ENCODE measurements at regions not wholly inside any gene's neighbourhood (a gene's known extent, or its start where the extent isn't known, plus 50 kb on each side); places are given as distances from the start of the nearest gene placed in this dataset.

DNA sequence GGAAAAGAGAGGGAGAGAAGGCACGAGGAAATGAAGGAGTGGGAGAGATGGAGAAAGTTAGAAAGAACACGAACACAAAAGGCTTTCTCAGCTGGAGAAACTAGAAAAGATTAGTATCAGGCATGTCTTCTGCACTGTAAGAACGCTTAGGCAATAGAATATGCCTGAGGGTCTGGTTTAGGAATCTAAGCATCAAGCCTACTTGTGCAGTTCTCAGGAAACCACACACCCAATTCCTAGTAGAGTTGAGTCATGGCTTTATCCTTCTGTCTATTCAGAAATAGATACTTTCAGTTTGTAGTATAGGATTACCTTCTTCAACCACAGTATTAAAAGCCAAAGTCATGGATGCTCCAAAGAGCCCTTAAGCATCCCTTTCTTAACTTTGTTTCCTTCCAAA lies 969.4 kb downstream of the NTRK3 start:
- Histone ChIP-seq H3K27me3 (no peaks in the 10 kb centered on the region), H3K36me3 (no peaks in the 10 kb centered on the region), H3K4me1 (no peaks in the 10 kb centered on the region), H3K9me3 (no peaks in the 10 kb centered on the region), H3K27ac (no peak overlapping the region), H3K4me3 (no peak overlapping the region)
- TF ChIP-seq, protein P1, sequence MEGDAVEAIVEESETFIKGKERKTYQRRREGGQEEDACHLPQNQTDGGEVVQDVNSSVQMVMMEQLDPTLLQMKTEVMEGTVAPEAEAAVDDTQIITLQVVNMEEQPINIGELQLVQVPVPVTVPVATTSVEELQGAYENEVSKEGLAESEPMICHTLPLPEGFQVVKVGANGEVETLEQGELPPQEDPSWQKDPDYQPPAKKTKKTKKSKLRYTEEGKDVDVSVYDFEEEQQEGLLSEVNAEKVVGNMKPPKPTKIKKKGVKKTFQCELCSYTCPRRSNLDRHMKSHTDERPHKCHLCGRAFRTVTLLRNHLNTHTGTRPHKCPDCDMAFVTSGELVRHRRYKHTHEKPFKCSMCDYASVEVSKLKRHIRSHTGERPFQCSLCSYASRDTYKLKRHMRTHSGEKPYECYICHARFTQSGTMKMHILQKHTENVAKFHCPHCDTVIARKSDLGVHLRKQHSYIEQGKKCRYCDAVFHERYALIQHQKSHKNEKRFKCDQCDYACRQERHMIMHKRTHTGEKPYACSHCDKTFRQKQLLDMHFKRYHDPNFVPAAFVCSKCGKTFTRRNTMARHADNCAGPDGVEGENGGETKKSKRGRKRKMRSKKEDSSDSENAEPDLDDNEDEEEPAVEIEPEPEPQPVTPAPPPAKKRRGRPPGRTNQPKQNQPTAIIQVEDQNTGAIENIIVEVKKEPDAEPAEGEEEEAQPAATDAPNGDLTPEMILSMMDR (IDR thresholded peaks at IDR 0.05), result no peak
- no peak for DNase-seq (ENCODE audit: low spot score)

DNA sequence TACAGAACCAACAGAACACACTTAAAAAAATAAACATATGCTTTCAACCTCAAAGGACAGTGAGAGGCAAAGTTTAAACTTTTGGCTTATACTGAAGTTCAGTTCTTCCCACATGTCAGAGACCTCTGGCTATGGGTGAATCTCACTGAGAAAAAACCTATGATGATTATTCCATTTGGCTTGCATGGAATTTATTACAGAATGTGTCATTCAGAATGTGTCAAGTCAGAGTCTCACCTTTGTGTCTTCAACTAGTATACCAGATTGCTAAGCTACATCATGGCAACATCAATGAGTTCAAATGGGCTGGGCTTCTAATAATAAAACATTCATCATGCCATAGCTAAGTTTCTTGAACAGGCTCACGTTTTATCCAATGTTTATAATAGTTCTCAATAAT lies 987.0 kb downstream of the NTRK3 start:
- H3K4me1 ChIP-seq, result no peaks in the 10 kb centered on the region
- H3K27me3 ChIP-seq, result no peaks in the 10 kb centered on the region
- H3K9me3 ChIP-seq, result no peaks in the 10 kb centered on the region
- DNase-seq (ENCODE audit: low spot score), result no peak
- TF ChIP-seq, protein P1 (IDR thresholded peaks at IDR 0.05), result no peak
- H3K36me3 ChIP-seq, result no peaks in the 10 kb centered on the region
- H3K27ac ChIP-seq, result no peak overlapping the region
- no peak overlapping the region for H3K4me3 ChIP-seq

- Histone ChIP-seq H3K36me3 (no peaks in the 10 kb centered on the region), H3K27me3 (no peaks in the 10 kb centered on the region), H3K4me3 (no peak overlapping the region), H3K4me1 (no peaks in the 10 kb centered on the region), H3K27ac (no peak overlapping the region), H3K9me3 (no peaks in the 10 kb centered on the region)
- DNase-seq (ENCODE audit: low spot score), result no peak
- TF ChIP-seq, protein P1 (IDR thresholded peaks at IDR 0.05), result no peak
These were observed 987.9 kb downstream of the NTRK3 start for GRCh38 chr15:87268675-87269074.

DNA sequence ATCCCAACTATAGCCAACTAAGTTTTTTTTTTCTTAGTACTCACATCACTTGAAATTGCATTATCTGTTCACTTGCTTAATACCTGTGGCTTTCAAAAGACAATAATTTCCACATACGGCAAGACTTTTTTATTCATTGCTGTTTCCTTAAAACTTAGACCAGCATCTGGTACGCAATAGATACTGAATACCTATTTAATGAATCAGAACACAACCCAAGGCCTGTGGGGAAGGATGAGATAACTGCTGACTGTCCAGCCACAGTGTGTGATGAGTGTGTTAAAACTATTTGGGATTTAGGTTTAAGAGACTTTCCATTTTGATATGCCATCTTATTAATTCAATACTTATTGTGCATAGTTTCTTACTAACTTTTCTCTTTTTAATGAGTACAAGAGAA lies 988.7 kb downstream of the NTRK3 start:
- Histone ChIP-seq H3K27me3 (no peaks in the 10 kb centered on the region), H3K9me3 (no peaks in the 10 kb centered on the region), H3K4me1 (no peaks in the 10 kb centered on the region), H3K4me3 (no peak overlapping the region), H3K36me3 (no peaks in the 10 kb centered on the region), H3K27ac (no peak overlapping the region)
- no peak for DNase-seq (ENCODE audit: low spot score)
- TF ChIP-seq, protein P1 (IDR thresholded peaks at IDR 0.05), result no peak

DNA sequence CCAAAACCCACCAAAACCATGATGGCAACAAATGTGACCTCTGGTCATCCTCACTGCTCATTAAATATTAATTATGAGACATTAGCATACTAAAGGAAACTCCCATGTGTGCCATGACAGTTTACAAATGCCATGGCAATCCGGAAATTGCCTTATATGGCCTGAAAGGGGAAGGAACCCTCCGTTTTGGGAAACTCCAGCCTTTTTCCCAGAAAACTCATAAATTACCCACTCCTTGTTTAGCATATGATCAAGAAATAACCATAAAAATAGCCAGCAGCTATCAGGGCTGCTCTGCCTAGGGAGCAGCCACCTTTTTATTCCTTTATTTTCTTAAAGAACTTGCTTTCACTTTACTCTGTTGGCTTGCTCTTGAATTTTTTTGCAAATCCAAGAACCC lies 992.7 kb downstream of the NTRK3 start:
- Histone ChIP-seq H3K36me3 (no peaks in the 10 kb centered on the region), H3K4me1 (no peaks in the 10 kb centered on the region), H3K27me3 (no peaks in the 10 kb centered on the region), H3K9me3 (no peaks in the 10 kb centered on the region), H3K4me3 (no peak overlapping the region), H3K27ac (no peak overlapping the region)
- TF ChIP-seq, protein P1 (IDR thresholded peaks at IDR 0.05), result no peak
- no peak for DNase-seq (ENCODE audit: low spot score)

- TF ChIP-seq, protein P1 (IDR thresholded peaks at IDR 0.05), result no peak
- H3K36me3 ChIP-seq, result no peaks in the 10 kb centered on the region
These were observed 993.2 kb downstream of the NTRK3 start for GRCh38 chr15:87263296-87263695.

More at GRCh38 chr15:87263296-87263695, 993.2 kb downstream of the NTRK3 start:
- Histone ChIP-seq H3K27me3 (no peaks in the 10 kb centered on the region), H3K4me1 (no peaks in the 10 kb centered on the region), H3K4me3 (no peak overlapping the region), H3K27ac (no peak overlapping the region), H3K9me3 (no peaks in the 10 kb centered on the region)
- DNase-seq (ENCODE audit: low spot score), result no peak

Data from right atrium auricular region (tissue), 2 donors.